Activated CD4-positive, alpha-beta T cell treated with anti-CD3 and anti-CD28 coated beads, Interleukin-2, amount 50 U/mL, for 48 hours (primary cell): ENCODE measurements at regions not wholly inside any gene's neighbourhood (a gene's known extent, or its start where the extent isn't known, plus 50 kb on each side); places are given as distances from the start of the nearest gene placed in this dataset.

Experiments
- DNase-seq, 2 experiments: peaks; one replicate each; pipeline ENCODE4 v3.0.0-alpha.2; 2020

- peak in 1 of 2 experiments; percentile 35 for DNase-seq
Measured at GRCh38 chr13:44191504-44192171, 182.0 kb upstream of the SERP2 start.

GRCh38 chr13:44193731-44194130, 179.9 kb upstream of the SERP2 start:
- DNase-seq, result no peak

GRCh38 chr13:44195245-44195644, 178.4 kb upstream of the SERP2 start:
- DNase-seq, result no peak

- peak in 1 of 2 experiments; percentile 18 for DNase-seq
Measured at GRCh38 chr13:44196196-44196751, 177.3 kb upstream of the SERP2 start.

GRCh38 chr13:44197791-44198770, 175.5 kb upstream of the SERP2 start:
- peak; percentile 37 to 48 for DNase-seq

- no peak for DNase-seq
Measured at GRCh38 chr13:44198826-44199225, 174.8 kb upstream of the SERP2 start.

- no peak for DNase-seq
Measured at GRCh38 chr13:44199627-44200207, 173.9 kb upstream of the SERP2 start.

GRCh38 chr13:44206434-44206833, 167.2 kb upstream of the SERP2 start:
- DNase-seq, result no peak

GRCh38 chr13:44207476-44207875, 166.1 kb upstream of the SERP2 start:
- no peak for DNase-seq

GRCh38 chr13:44210525-44210924, 163.1 kb upstream of the SERP2 start:
- no peak for DNase-seq

- DNase-seq, result no peak
Measured at GRCh38 chr13:44211286-44211685, 162.3 kb upstream of the SERP2 start.

- DNase-seq, result no peak
Measured at GRCh38 chr13:44211704-44212346, 161.8 kb upstream of the SERP2 start.

- no peak for DNase-seq
Measured at GRCh38 chr13:44212633-44213396, 160.8 kb upstream of the SERP2 start.

- no peak for DNase-seq
Measured at GRCh38 chr13:44218501-44219240, 155.0 kb upstream of the SERP2 start.

- no peak for DNase-seq
Measured at GRCh38 chr13:44219577-44220548, 153.8 kb upstream of the SERP2 start.

- no peak for DNase-seq
Measured at GRCh38 chr13:44220948-44221347, 152.7 kb upstream of the SERP2 start.

- no peak for DNase-seq
Measured at GRCh38 chr13:44221657-44222056, 152.0 kb upstream of the SERP2 start.

GRCh38 chr13:44223770-44224444, 149.7 kb upstream of the SERP2 start:
- no peak for DNase-seq

- DNase-seq, result no peak
Measured at GRCh38 chr13:44224450-44225149, 149.0 kb upstream of the SERP2 start.
